Brain microvascular endothelial cell (primary cell): ENCODE measurements at regions not wholly inside any gene's neighbourhood (a gene's known extent, or its start where the extent isn't known, plus 50 kb on each side); places are given as distances from the start of the nearest gene placed in this dataset.

Experiments
- DNase-seq: peaks from one replicate; pipeline ENCODE4 v3.0.0-alpha.2; 2020
- H3K27ac ChIP-seq: fragments of 250-450 bp; sonication (Bioruptor Pico); 2 replicates; pipeline ENCODE4 v1.5.1; 2020; ENCODE audit warnings: mild to moderate bottlenecking, moderate library complexity
- H3K27me3 ChIP-seq: fragments of 250-450 bp; sonication (Bioruptor Pico); replicated peaks from 2 replicates; pipeline ENCODE4 v1.5.1; 2020; ENCODE audit warnings: mild to moderate bottlenecking
- H3K36me3 ChIP-seq: fragments of 250-450 bp; sonication (Bioruptor Pico); replicated peaks from 2 replicates; pipeline ENCODE4 v1.5.1; 2020; ENCODE audit warnings: mild to moderate bottlenecking
- H3K4me3 ChIP-seq: 2 replicates; pipeline ENCODE4 v1.5.1; 2011; ENCODE audit warnings: low read depth, mild to moderate bottlenecking, control low read depth, low read length, moderate library complexity
- CTCF ChIP-seq: IDR thresholded peaks from 2 replicates; pipeline ENCODE4 v1.5.1; 2011; ENCODE audit warnings: low read depth, mild to moderate bottlenecking, moderate library complexity, low read length, control low read depth, inconsistent platforms; ENCODE audit errors: missing control alignments
- in situ Hi-C: cut with HindIII; loops from 2 replicates; pipeline ENCODE4 v1.10.0; 2017; ENCODE audit warnings: low sequenced_read_pairs, low pct_ligation_motif_present

- DNase-seq, result no peak
- in situ Hi-C loops, result no loop called here
- no peaks in the 10 kb centered on the region for H3K36me3 ChIP-seq
- TF ChIP-seq CTCF, result no peak
- no peak overlapping the region for H3K4me3 ChIP-seq
- peaks cover 2% of the 10 kb centered on the region for H3K27me3 ChIP-seq
- no peak overlapping the region for H3K27ac ChIP-seq
These were observed 214.2 kb upstream of the TNRC6C start for GRCh38 chr17:77744066-77744988.

GRCh38 chr17:77745702-77746101, 212.8 kb upstream of the TNRC6C start:
- Histone ChIP-seq H3K27ac (no peak overlapping the region), H3K36me3 (no peaks in the 10 kb centered on the region), H3K4me3 (no peak overlapping the region), H3K27me3 (peaks cover 2% of the 10 kb centered on the region)
- no peak for TF ChIP-seq CTCF
- DNase-seq, result no peak
- in situ Hi-C loops, result no loop called here

GRCh38 chr17:77746393-77746792, 212.1 kb upstream of the TNRC6C start:
- in situ Hi-C loops, result no loop called here
- no peak overlapping the region for H3K27ac ChIP-seq
- no peak for DNase-seq
- H3K36me3 ChIP-seq, result no peaks in the 10 kb centered on the region
- H3K4me3 ChIP-seq, result no peak overlapping the region
- H3K27me3 ChIP-seq, result peaks cover 2% of the 10 kb centered on the region
- no peak for TF ChIP-seq CTCF

- no peak for TF ChIP-seq CTCF
- H3K4me3 ChIP-seq, result no peak overlapping the region
- H3K36me3 ChIP-seq, result no peaks in the 10 kb centered on the region
- no peak overlapping the region for H3K27ac ChIP-seq
- no peak for DNase-seq
- H3K27me3 ChIP-seq, result peaks cover 2% of the 10 kb centered on the region
- in situ Hi-C loops, result no loop called here
These were observed 211.5 kb upstream of the TNRC6C start for GRCh38 chr17:77746896-77747554.

GRCh38 chr17:77748436-77748835, 210.1 kb upstream of the TNRC6C start:
- Histone ChIP-seq H3K27me3 (peaks cover 2% of the 10 kb centered on the region), H3K36me3 (no peaks in the 10 kb centered on the region), H3K27ac (no peak overlapping the region), H3K4me3 (no peak overlapping the region)
- no peak for DNase-seq
- in situ Hi-C loops, result no loop called here
- no peak for TF ChIP-seq CTCF
